Thymus (tissue), 11 donors: ENCODE measurements at regions not wholly inside any gene's neighbourhood (a gene's known extent, or its start where the extent isn't known, plus 50 kb on each side); places are given as distances from the start of the nearest gene placed in this dataset.
A peak's percentile ranks its signal among the peaks of the same experiment; 100 is the strongest.

Experiments used
- DNase-seq, 9 donors: peaks; one replicate each; pipeline ENCODE4 v3.0.0-alpha.2; 2013; ENCODE audit warnings: low spot score in 9 of 9, low read depth in 6 of 9, missing footprints in 1 of 9
- H3K27ac ChIP-seq, 2 donors: one replicate each; pipeline ENCODE4 v1.5.1; 2013; ENCODE audit warnings: control low read depth in 1 of 2, low read depth in 1 of 2, low read length in 1 of 2, mild to moderate bottlenecking in 1 of 2, moderate library complexity in 1 of 2
- H3K27me3 ChIP-seq, 2 donors: one replicate each; pipeline ENCODE4 v1.5.1; 2013; ENCODE audit warnings: low read length in 1 of 2; ENCODE audit not compliant: control insufficient read depth in 2 of 2, insufficient read depth in 1 of 2
- H3K36me3 ChIP-seq, 2 donors: one replicate each; pipeline ENCODE4 v1.5.1; 2013; ENCODE audit warnings: low read length in 1 of 2, mild to moderate bottlenecking in 1 of 2, moderate library complexity in 1 of 2; ENCODE audit not compliant: control insufficient read depth in 2 of 2, insufficient read depth in 2 of 2
- H3K4me1 ChIP-seq, 2 donors: one replicate each; pipeline ENCODE4 v1.5.1; 2013; ENCODE audit warnings: low read length in 2 of 2; ENCODE audit not compliant: control insufficient read depth in 2 of 2, insufficient read depth in 2 of 2
- H3K4me3 ChIP-seq, 2 donors: one replicate each; pipeline ENCODE4 v1.5.1; 2013; ENCODE audit warnings: low read length in 2 of 2, control low read depth in 1 of 2, mild to moderate bottlenecking in 1 of 2
- H3K9me3 ChIP-seq, 2 donors: one replicate each; pipeline ENCODE4 v1.5.1; 2013; ENCODE audit warnings: low read length in 1 of 2, mild to moderate bottlenecking in 1 of 2; ENCODE audit not compliant: control insufficient read depth in 2 of 2, insufficient read depth in 1 of 2
- WGBS: extraction: QIAGEN DNeasy Blood & Tissue Kit; methylation state at CpG from one replicate; pipeline ENCODE4 v1.1.7; 2013; 5-methylcytosine and 5-hydroxymethylcytosine counted together
- donor health status: healthy.

DNA sequence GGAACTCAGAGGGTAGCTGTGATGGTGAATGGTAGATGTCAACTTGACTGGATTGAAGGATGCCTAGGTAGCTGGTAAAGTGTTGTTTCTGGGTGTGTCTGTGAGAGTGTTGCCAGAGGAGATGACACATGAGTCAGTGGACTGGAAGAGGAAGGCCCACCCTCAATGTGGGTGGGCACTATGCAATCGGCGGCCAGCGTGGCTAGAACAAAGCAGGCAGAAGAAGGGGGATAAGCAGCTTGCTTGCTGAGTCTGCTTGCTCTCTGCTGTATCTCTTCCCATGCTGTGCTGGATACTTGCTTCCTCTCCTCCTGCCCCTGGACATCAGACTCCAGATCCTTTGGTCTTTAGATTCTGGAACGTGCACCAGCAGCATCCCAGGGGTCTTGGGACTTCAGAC lies 128.1 kb downstream of the AIPL1 start:
- 36% methylated on average over 4 of the region's 4 CpGs for WGBS

DNA sequence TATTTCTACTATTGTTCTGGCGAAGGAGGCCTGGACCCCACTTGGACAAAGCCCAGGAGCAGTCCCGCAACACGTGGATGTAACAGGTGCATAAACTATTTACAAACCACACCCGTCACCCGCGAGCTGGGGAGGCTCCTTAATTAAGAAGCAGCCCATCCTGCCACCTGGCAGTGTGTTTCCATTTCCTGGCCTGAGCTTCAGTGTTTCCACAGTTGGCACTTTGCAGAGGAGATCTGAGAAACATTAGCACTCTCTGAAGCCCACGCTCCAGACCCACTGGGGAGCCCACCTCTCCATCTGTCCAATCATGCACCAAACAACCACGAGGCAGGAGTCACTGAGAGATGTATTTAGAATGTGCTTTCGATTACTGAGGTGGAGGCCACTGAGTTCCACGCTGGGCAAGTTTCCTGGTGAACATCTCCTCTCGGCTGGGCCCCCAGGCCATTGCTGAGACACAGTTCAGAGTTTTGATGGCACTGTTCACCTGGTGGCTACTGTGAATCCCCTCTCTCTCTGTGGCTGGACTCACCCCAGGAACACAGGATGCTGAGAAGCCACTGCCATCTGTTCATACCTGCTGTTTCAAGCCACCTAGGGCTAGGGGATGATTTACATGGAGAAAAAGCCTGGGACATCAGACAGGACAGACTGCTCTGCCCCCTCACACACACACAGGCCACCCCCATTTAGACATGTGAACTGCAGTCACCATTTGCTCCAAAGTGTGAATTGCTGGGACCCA lies 129.1 kb downstream of the AIPL1 start:
- H3K36me3 ChIP-seq, result no peaks in the 10 kb centered on the region
- WGBS, result 81% methylated on average over 11 of the region's 11 CpGs
- no peak overlapping the region for H3K4me3 ChIP-seq
- no peak overlapping the region for H3K27ac ChIP-seq
- no peak for DNase-seq
- H3K4me1 ChIP-seq, result no peaks in the 10 kb centered on the region
- H3K27me3 ChIP-seq, result peaks cover 0 to 2% of the 10 kb centered on the region in 2 donors
- no peaks in the 10 kb centered on the region for H3K9me3 ChIP-seq

More for the DNA sequence above, 128.1 kb downstream of the AIPL1 start:
- H3K36me3 ChIP-seq, result no peaks in the 10 kb centered on the region
- no peak for DNase-seq
- H3K27ac ChIP-seq, result no peak overlapping the region
- no peaks in the 10 kb centered on the region for H3K9me3 ChIP-seq
- H3K4me3 ChIP-seq, result no peak overlapping the region
- H3K27me3 ChIP-seq, result peaks cover 0 to 2% of the 10 kb centered on the region in 2 donors
- H3K4me1 ChIP-seq, result no peaks in the 10 kb centered on the region

DNA sequence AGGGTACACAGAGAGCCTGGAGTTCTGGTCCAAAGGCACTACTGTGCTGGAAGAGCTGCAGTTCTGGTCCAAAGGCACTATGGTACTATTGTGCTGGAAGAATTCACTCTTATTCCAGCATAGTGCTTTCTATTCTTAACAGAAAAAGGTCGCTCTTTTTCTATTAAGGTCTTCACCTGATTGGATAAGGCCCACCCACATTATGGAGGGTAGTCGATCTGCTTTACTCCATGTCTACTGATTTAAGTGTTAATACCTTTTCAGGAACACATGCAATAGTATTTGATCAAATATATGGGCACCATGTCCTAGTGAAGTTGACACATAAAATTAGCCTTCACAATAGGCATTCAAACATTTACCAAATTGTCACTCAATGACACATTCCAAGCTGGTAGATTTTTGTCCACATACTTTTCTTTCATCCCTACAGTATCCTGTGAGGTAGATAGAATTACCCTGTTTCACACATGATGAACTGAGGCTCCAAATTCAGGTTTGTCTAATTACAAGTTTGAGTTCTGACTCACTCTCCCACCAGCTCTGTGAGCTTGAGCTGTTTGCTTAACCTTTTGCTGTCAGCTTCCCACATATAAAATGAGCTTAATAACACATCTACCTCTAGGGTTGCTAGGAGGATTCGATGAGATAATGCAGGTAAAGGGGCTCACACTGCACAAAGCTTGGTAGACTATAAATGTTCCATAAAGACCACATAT lies 129.9 kb downstream of the AIPL1 start:
- DNase-seq, result no peak
- no peak overlapping the region for H3K27ac ChIP-seq
- no peaks in the 10 kb centered on the region for H3K9me3 ChIP-seq
- WGBS, result 63% methylated on average over 3 of the region's 3 CpGs
- no peaks in the 10 kb centered on the region for H3K36me3 ChIP-seq
- H3K4me1 ChIP-seq, result no peaks in the 10 kb centered on the region
- peaks cover 0 to 2% of the 10 kb centered on the region in 2 donors for H3K27me3 ChIP-seq
- no peak overlapping the region for H3K4me3 ChIP-seq

- H3K27me3 ChIP-seq, result peaks cover 0 to 2% of the 10 kb centered on the region in 2 donors
- peak in 6 of 9 donors; percentile 3 to 39 (median 12) for DNase-seq
- no peaks in the 10 kb centered on the region for H3K36me3 ChIP-seq
- no peaks in the 10 kb centered on the region for H3K9me3 ChIP-seq
- no peak overlapping the region for H3K4me3 ChIP-seq
- H3K27ac ChIP-seq, result no peak overlapping the region
- H3K4me1 ChIP-seq, result no peaks in the 10 kb centered on the region
- 12% methylated on average over 5 of the region's 5 CpGs for WGBS
Observed at GRCh38 chr17:6303664-6304063, 131.3 kb downstream of the AIPL1 start.

- H3K4me1 ChIP-seq, result no peaks in the 10 kb centered on the region
- H3K9me3 ChIP-seq, result no peaks in the 10 kb centered on the region
- H3K36me3 ChIP-seq, result no peaks in the 10 kb centered on the region
- H3K4me3 ChIP-seq, result no peak overlapping the region
- peaks cover 0 to 2% of the 10 kb centered on the region in 2 donors for H3K27me3 ChIP-seq
- 91% methylated on average over 6 of the region's 6 CpGs for WGBS
- DNase-seq, result no peak
- no peak overlapping the region for H3K27ac ChIP-seq
Observed at GRCh38 chr17:6299275-6299674, 135.6 kb downstream of the AIPL1 start.

- Histone ChIP-seq H3K27me3 (no peaks in the 10 kb centered on the region), H3K36me3 (no peaks in the 10 kb centered on the region), H3K9me3 (no peaks in the 10 kb centered on the region), H3K27ac (no peak overlapping the region), H3K4me1 (no peaks in the 10 kb centered on the region), H3K4me3 (no peak overlapping the region)
- 91% methylated on average over 4 of the region's 4 CpGs for WGBS
- DNase-seq, result no peak
Observed at GRCh38 chr17:6297960-6298359, 137.0 kb downstream of the AIPL1 start.

- no peaks in the 10 kb centered on the region for H3K9me3 ChIP-seq
- no peaks in the 10 kb centered on the region for H3K27me3 ChIP-seq
- no peak overlapping the region for H3K4me3 ChIP-seq
- no peaks in the 10 kb centered on the region for H3K36me3 ChIP-seq
- WGBS, result 94% methylated on average over 2 of the region's 2 CpGs
- H3K27ac ChIP-seq, result no peak overlapping the region
- no peak for DNase-seq
- no peaks in the 10 kb centered on the region for H3K4me1 ChIP-seq
Observed at GRCh38 chr17:6297119-6297518, 137.8 kb downstream of the AIPL1 start.

DNA sequence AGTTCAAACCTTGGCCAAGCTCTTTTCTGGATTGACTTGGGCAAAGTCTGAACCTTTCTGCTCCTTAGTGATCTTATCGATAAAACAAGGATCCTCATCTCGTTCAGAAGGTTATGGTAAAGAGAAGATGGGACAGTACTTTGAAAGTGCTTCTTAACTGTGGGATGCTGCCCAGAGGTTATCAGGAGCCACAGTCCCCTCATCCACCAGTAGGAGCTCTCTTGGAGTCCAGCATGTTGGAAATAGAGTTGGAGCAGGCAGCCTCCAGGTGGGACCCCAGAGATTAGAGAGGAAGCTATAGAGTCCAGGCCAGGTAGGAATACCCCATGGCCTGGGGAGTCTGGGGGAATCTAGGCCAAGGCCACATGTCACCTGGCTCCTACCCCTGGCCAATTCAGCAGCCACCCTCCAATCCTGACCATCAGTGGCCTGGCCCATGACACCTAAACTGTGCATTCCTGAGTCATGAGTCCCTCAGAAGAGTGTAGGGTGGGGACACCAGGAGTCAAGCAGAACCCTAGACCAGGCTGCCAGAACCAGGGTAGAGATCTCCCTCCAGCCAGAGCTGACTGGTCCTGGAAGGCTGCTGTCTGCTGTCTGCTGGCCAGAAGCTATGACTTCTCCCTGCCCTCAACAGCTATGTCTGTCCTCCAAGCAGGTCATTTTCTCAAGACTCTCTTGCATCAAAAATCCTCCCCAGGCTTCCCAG lies 144.3 kb downstream of the AIPL1 start:
- no peak for DNase-seq
- no peaks in the 10 kb centered on the region for H3K36me3 ChIP-seq
- H3K4me3 ChIP-seq, result no peak overlapping the region
- H3K9me3 ChIP-seq, result no peaks in the 10 kb centered on the region
- no peaks in the 10 kb centered on the region for H3K27me3 ChIP-seq
- H3K27ac ChIP-seq, result no peak overlapping the region
- 92% methylated on average over 2 of the region's 2 CpGs for WGBS
- no peaks in the 10 kb centered on the region for H3K4me1 ChIP-seq

DNA sequence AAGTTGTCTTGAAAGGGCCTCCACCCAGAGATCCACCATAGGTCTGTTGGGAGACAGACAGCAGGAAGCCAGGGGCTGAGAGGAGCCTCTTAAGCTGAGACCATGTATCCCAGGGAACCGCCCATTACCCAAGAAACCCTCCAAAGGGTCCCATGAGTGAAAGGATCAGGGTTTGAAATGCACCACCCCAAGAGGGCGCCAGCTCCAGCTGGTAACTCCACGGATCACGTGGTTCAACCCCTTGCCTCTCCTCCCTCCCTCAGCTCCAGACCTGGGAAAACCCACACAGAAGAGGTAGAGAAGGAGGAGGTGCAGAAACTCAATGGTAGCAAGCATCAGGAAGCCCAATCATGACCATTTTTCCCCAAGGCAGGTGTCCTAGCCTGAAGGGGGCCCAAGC lies 148.7 kb downstream of the AIPL1 start:
- no peak overlapping the region for H3K27ac ChIP-seq
- no peaks in the 10 kb centered on the region for H3K9me3 ChIP-seq
- H3K27me3 ChIP-seq, result no peaks in the 10 kb centered on the region
- H3K4me3 ChIP-seq, result no peak overlapping the region
- no peaks in the 10 kb centered on the region for H3K4me1 ChIP-seq
- DNase-seq, result no peak
- H3K36me3 ChIP-seq, result no peaks in the 10 kb centered on the region
- WGBS, result 47% methylated on average over 4 of the region's 4 CpGs
